Esophagus muscularis mucosa (tissue), 4 donors: ENCODE measurements at regions not wholly inside any gene's neighbourhood (a gene's known extent, or its start where the extent isn't known, plus 50 kb on each side); places are given as distances from the start of the nearest gene placed in this dataset.
A peak's percentile ranks its signal among the peaks of the same experiment; 100 is the strongest.

ENCODE experiments used
- DNase-seq: peaks from one replicate; pipeline ENCODE4 v3.0.0-alpha.2; 2017; ENCODE audit errors: extremely low spot score
- H3K27ac ChIP-seq, 4 donors: fragments of 200-600 bp; sonication (generic); replicated peaks in 1 of 4; 1 replicate in 3 of 4; 2 replicates in 1 of 4; pipeline ENCODE4 v1.5.1; 2016 to 2019; ENCODE audit warnings: mild to moderate bottlenecking in 1 of 4
- H3K27me3 ChIP-seq, 4 donors: fragments of 200-600 bp; sonication (generic); one replicate each; pipeline versions ENCODE4 v1.5.1 to v1.6.0; 2016 to 2019
- H3K36me3 ChIP-seq, 4 donors: fragments of 200-600 bp; sonication (generic); one replicate each; pipeline ENCODE4 v1.5.1; 2016 to 2019
- H3K4me1 ChIP-seq, 4 donors: fragments of 200-600 bp; sonication (generic); one replicate each; pipeline ENCODE4 v1.5.1; 2016 to 2019
- H3K4me3 ChIP-seq, 4 donors: fragments of 200-600 bp; sonication (generic); 1 replicate in 2 of 4; 2 replicates in 2 of 4; pipeline ENCODE4 v1.5.1; 2016 to 2019; ENCODE audit warnings: mild to moderate bottlenecking in 4 of 4, moderate library complexity in 1 of 4
- H3K9me3 ChIP-seq, 4 donors: fragments of 200-600 bp; sonication (generic); 1 replicate in 3 of 4; 2 replicates in 1 of 4; pipeline ENCODE4 v1.5.1; 2016 to 2019
- EP300 ChIP-seq: sonication (generic); formaldehyde crosslinking; IDR thresholded peaks from one replicate; pipeline ENCODE4 v1.6.1; 2017; ENCODE audit warnings: antibody characterized with exemption
- POLR2A ChIP-seq: fragments of 450-650 bp; IDR thresholded peaks from one replicate; pipeline ENCODE4 v1.6.1; 2017; ENCODE audit warnings: antibody characterized with exemption, moderate library complexity, mild to moderate bottlenecking, low read depth
- POLR2AphosphoS5 ChIP-seq, 2 donors: sonication (generic); formaldehyde crosslinking; IDR thresholded peaks; one replicate each; pipeline ENCODE4 v1.6.1; 2017; ENCODE audit warnings: antibody characterized with exemption in 2 of 2
- WGBS: methylation state at CpG from one replicate; pipeline ENCODE4 v1.1.5; 2018; 5-methylcytosine and 5-hydroxymethylcytosine counted together
- intact Hi-C: fragments of 100-400 bp; cut with DNase I; formaldehyde crosslinking; loops from one replicate; pipeline ENCODE4 v1.15.1; 2023
- TF ChIP-seq, protein P1 (sequence below), 3 experiments: fragments of 200-600 bp in 2 of 3; fragments of 450-650 bp in 1 of 3; sonication (generic) in 2 of 3; IDR thresholded peaks; one replicate each; pipeline ENCODE4 v1.5.1; 2017 to 2019; ENCODE audit warnings: antibody characterized with exemption in 3 of 3, mild to moderate bottlenecking in 2 of 3, moderate library complexity in 1 of 3

DNA sequence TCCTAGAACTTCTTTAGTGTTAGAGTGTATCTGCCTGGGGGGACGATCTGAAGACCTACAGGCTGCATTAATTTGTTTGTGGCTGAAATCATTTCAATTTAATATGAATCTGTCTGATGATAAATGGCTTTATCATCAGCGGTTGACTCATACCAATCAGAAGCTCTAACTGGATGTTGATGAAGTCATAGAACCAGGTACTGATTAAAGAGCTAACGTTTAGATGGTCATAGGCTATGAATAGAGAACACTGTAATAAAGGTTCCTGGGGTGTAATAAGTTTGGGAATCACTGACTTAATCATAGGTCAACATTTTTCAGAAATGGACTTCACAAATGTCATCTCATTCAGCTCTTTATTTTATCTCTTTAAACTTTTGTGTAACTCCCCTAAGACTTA lies 329.9 kb downstream of the MSX2 start:
- TF ChIP-seq POLR2A (no peak), POLR2AphosphoS5 (IDR thresholded peaks at IDR 0.05) (no peak), EP300 (no peak)
- TF ChIP-seq, protein P1, sequence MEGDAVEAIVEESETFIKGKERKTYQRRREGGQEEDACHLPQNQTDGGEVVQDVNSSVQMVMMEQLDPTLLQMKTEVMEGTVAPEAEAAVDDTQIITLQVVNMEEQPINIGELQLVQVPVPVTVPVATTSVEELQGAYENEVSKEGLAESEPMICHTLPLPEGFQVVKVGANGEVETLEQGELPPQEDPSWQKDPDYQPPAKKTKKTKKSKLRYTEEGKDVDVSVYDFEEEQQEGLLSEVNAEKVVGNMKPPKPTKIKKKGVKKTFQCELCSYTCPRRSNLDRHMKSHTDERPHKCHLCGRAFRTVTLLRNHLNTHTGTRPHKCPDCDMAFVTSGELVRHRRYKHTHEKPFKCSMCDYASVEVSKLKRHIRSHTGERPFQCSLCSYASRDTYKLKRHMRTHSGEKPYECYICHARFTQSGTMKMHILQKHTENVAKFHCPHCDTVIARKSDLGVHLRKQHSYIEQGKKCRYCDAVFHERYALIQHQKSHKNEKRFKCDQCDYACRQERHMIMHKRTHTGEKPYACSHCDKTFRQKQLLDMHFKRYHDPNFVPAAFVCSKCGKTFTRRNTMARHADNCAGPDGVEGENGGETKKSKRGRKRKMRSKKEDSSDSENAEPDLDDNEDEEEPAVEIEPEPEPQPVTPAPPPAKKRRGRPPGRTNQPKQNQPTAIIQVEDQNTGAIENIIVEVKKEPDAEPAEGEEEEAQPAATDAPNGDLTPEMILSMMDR (IDR thresholded peaks at IDR 0.05) = no peak
- WGBS = 85% methylated on average over 3 of the region's 3 CpGs
- Histone ChIP-seq H3K4me3 (no peak overlapping the region), H3K4me1 (peaks cover 0 to 1% (median under 1%) of the 10 kb centered on the region in 4 donors), H3K9me3 (no peaks in the 10 kb centered on the region), H3K27me3 (peaks cover 0 to 7% (median 2%) of the 10 kb centered on the region in 4 donors), H3K27ac (no peak overlapping the region), H3K36me3 (no peaks in the 10 kb centered on the region)
- DNase-seq = peak; percentile 17
- intact Hi-C loops = no loop called here

DNA sequence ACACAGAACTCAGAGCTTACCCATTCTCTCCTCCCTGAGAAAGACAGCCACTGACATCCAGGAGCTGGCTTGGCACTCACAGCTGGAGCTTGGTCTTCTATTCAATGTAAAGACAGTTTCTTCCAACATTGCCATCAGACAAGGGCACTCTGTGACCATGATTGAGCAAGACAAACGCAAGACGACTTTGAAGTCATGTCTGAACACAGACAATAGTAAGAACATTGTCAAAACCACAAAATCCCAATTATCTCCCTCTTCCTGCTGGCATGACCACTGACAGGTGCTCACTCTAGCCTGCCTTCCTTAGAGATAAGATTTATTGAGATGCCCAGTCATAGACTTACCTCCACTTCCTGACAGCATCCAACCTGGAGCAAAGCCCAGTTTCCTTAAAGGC lies 328.0 kb downstream of the MSX2 start:
- Histone ChIP-seq H3K4me1 (no peaks in the 10 kb centered on the region), H3K36me3 (no peaks in the 10 kb centered on the region), H3K27ac (no peak overlapping the region), H3K4me3 (no peak overlapping the region), H3K9me3 (no peaks in the 10 kb centered on the region), H3K27me3 (peaks cover 0 to 10% (median 2%) of the 10 kb centered on the region in 4 donors)
- intact Hi-C loops = no loop called here
- DNase-seq = peak; percentile 74
- TF ChIP-seq, protein P1 (IDR thresholded peaks at IDR 0.05) = no peak
- 76% methylated on average over 2 of the region's 2 CpGs for WGBS

DNA sequence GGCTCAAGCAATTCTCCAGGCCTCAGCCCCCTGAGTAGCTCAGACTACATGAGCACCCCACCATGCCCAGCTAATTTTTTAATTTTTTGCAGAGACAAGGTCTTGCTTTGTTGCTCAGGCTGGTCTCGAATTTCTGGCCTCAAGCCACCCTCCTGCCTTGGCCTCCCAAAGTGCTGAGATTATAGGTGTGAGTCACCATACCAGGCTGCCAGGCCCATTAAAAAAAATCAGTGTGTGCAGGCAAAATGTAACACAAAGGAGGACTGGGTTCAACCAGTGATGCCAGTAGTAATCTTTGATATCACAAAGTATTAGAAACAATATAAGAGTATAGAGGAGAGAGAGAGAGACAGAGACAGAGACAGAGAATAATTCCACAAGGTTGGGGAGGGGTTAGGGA lies 322.7 kb downstream of the MSX2 start:
- TF ChIP-seq, protein P1 (IDR thresholded peaks at IDR 0.05) = no peak
- TF ChIP-seq POLR2A (no peak), EP300 (no peak), POLR2AphosphoS5 (IDR thresholded peaks at IDR 0.05) (no peak)
- H3K4me3 ChIP-seq = no peak overlapping the region
- intact Hi-C loops = no loop called here
- no peak overlapping the region for H3K27ac ChIP-seq
- no peaks in the 10 kb centered on the region for H3K36me3 ChIP-seq
- no peak for DNase-seq
- peaks cover 0 to 1% (median 0%) of the 10 kb centered on the region in 4 donors for H3K9me3 ChIP-seq
- no peaks in the 10 kb centered on the region for H3K4me1 ChIP-seq
- WGBS = 63% methylated on average over 1 of the region's 1 CpG
- H3K27me3 ChIP-seq = peaks cover 0 to 11% (median 2%) of the 10 kb centered on the region in 4 donors

DNA sequence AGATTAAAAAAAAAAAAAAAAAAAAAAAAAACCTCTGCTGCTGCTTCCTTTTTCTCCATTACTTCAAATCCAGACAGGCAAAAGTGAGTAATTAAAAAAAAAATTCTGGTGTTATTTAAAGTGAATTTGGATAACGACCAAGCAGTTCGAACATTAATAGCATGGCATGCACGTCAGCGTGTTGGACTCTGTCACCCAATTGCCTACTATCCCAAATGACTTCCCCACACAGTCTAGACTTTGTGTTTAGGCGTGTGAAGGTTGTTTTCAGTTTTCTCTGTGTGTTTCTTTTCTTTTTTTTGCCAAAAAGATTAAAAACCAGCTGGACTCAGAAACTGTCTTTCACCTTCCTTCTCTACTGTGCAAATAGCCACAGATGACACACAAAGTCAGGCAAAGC lies 321.4 kb downstream of the MSX2 start:
- no peak overlapping the region for H3K27ac ChIP-seq
- H3K36me3 ChIP-seq = no peaks in the 10 kb centered on the region
- no peak for DNase-seq
- H3K4me3 ChIP-seq = no peak overlapping the region
- H3K27me3 ChIP-seq = peaks cover 0 to 4% (median 0%) of the 10 kb centered on the region in 4 donors
- WGBS = 73% methylated on average over 5 of the region's 5 CpGs
- TF ChIP-seq EP300 = no peak
- TF ChIP-seq, protein P1 (IDR thresholded peaks at IDR 0.05) = no peak
- TF ChIP-seq POLR2A = no peak
- no peak for TF ChIP-seq POLR2AphosphoS5 (IDR thresholded peaks at IDR 0.05)
- intact Hi-C loops = no loop called here
- no peaks in the 10 kb centered on the region for H3K4me1 ChIP-seq
- peaks cover 0 to 8% (median 0%) of the 10 kb centered on the region in 4 donors for H3K9me3 ChIP-seq

DNA sequence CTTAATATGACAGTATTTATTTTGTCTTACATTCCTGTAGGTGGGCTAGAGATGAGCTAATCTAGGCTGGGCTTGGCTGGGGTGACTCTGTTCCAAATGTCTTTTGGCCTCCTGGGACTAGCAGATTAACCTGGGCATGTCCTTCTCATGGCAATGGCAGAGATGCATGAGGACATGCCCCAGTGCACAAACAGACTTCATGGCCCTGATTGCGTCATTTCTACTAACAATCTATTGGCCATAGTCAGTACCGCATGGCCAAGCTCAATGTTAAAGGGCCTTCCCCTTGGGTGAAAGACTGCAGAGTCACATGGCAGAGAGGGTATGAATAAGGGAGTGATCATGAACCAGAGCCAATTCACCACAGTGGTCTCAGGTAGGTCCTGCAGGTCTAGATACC lies 313.4 kb downstream of the MSX2 start:
- Histone ChIP-seq H3K4me3 (no peak overlapping the region), H3K4me1 (no peaks in the 10 kb centered on the region), H3K27ac (no peak overlapping the region), H3K27me3 (no peaks in the 10 kb centered on the region), H3K9me3 (peaks cover 0 to 8% (median 2%) of the 10 kb centered on the region in 4 donors), H3K36me3 (no peaks in the 10 kb centered on the region)
- TF ChIP-seq, protein P1 (IDR thresholded peaks at IDR 0.05) = no peak
- TF ChIP-seq EP300 (no peak), POLR2A (no peak), POLR2AphosphoS5 (IDR thresholded peaks at IDR 0.05) (no peak)
- DNase-seq = no peak
- intact Hi-C loops = no loop called here
- 89% methylated on average over 2 of the region's 2 CpGs for WGBS
